Caco-2 (cell line): ENCODE measurements at regions not wholly inside any gene's neighbourhood (a gene's known extent, or its start where the extent isn't known, plus 50 kb on each side); places are given as distances from the start of the nearest gene placed in this dataset.

Experiments used
- BruUV-seq: library from RNA; stranded (reverse); fragments of 400-500 nt; replicated peaks from 2 replicates; lab custom pipeline; 2021; lab: Mats Ljungman, UMichigan
- CTCF ChIA-PET: fragments of 300-600 bp; sonication (Branson Sonifier 250); formaldehyde crosslinking; loops from one replicate; lab custom pipeline; 2022; ENCODE audit warnings: antibody characterized with exemption; lab: Charles Lee
- POLR2A ChIA-PET: fragments of 300-600 bp; sonication (Branson Sonifier 250); formaldehyde crosslinking; loops from one replicate; lab custom pipeline; 2022; ENCODE audit warnings: antibody characterized with exemption; lab: Charles Lee
- DNase-seq, 2 experiments: peaks; one replicate each; pipeline versions ENCODE4 v3.0.0 to v3.0.0-alpha.2; 2020 to 2022
- H3K27me3 ChIP-seq: replicated peaks from 2 replicates; pipeline ENCODE4 v1.6.0; 2011; ENCODE audit warnings: low read length; ENCODE audit not compliant: control insufficient read depth, insufficient read depth
- H3K36me3 ChIP-seq: 2 replicates; pipeline ENCODE4 v1.5.1; 2011; ENCODE audit warnings: low read length; ENCODE audit not compliant: control insufficient read depth, insufficient read depth
- H3K4me1 ChIP-seq: fragments of 250-450 bp; sonication (Bioruptor Pico); 2 replicates; pipeline ENCODE4 v1.5.1; 2020; ENCODE audit warnings: mild to moderate bottlenecking
- H3K4me3 ChIP-seq: 2 replicates; pipeline ENCODE4 v1.5.1; 2011; ENCODE audit warnings: low read depth, mild to moderate bottlenecking, control low read depth, low read length
- H3K9me3 ChIP-seq: fragments of 250-450 bp; sonication (Bioruptor Pico); 2 replicates; pipeline ENCODE4 v1.5.1; 2020; ENCODE audit warnings: mild to moderate bottlenecking, moderate library complexity
- H3K27ac Mint-ChIP-seq: one replicate; pipeline ENCODE4 v1.8.0; 2022; ENCODE audit warnings: mixed read lengths; ENCODE audit not compliant: unreplicated experiment
- H3K27me3 Mint-ChIP-seq: one replicate; pipeline ENCODE4 v1.8.0; 2022; ENCODE audit warnings: mixed read lengths; ENCODE audit not compliant: insufficient read depth, unreplicated experiment
- H3K36me3 Mint-ChIP-seq: one replicate; pipeline ENCODE4 v1.8.0; 2022; ENCODE audit warnings: mild to moderate bottlenecking, mixed read lengths; ENCODE audit not compliant: insufficient read depth, unreplicated experiment
- H3K4me1 Mint-ChIP-seq: one replicate; pipeline ENCODE4 v1.8.0; 2022; ENCODE audit warnings: low read depth, mixed read lengths; ENCODE audit not compliant: unreplicated experiment
- H3K4me3 Mint-ChIP-seq: one replicate; pipeline ENCODE4 v1.8.0; 2022; ENCODE audit warnings: mild to moderate bottlenecking, moderate library complexity, mixed read lengths; ENCODE audit not compliant: unreplicated experiment
- H3K9me3 Mint-ChIP-seq: one replicate; pipeline ENCODE4 v1.8.0; 2022; ENCODE audit warnings: mixed read lengths; ENCODE audit not compliant: unreplicated experiment
- CTCF ChIP-seq, 2 experiments: fragments of 200-600 bp in 1 of 2; IDR thresholded peaks; 1 replicate in 1 of 2; 2 replicates in 1 of 2; pipeline versions ENCODE4 v1.5.1 to v1.8.0; 2011 to 2022; ENCODE audit warnings: antibody characterized with exemption in 1 of 2, control low read depth in 1 of 2, inconsistent platforms in 1 of 2, low read depth in 1 of 2, low read length in 1 of 2, mild to moderate bottlenecking in 1 of 2, moderate library complexity in 1 of 2; ENCODE audit not compliant: insufficient read depth in 1 of 2, severe bottlenecking in 1 of 2, unreplicated experiment in 1 of 2
- intact Hi-C: fragments of 100-400 bp; cut with micrococcal nuclease; formaldehyde crosslinking; loops from one replicate; pipeline ENCODE4 v1.10.0; 2022; ENCODE audit not compliant: unreplicated experiment

GRCh38 chr13:50153876-50154275, 138.6 kb downstream of the KCNRG start:
- H3K4me1 ChIP-seq = no peaks in the 10 kb centered on the region
- no peak overlapping the region for H3K4me3 ChIP-seq
- Mint-ChIP-seq H3K9me3 (no peaks in the 10 kb centered on the region), H3K4me3 (no peak overlapping the region), H3K27ac (no peak overlapping the region), H3K4me1 (no peaks in the 10 kb centered on the region), H3K36me3 (no peaks in the 10 kb centered on the region), H3K27me3 (no peaks in the 10 kb centered on the region)
- no peaks in the 10 kb centered on the region for H3K9me3 ChIP-seq
- no peaks in the 10 kb centered on the region for H3K36me3 ChIP-seq
- BruUV-seq = no TSS peak
- ChIA-PET POLR2A (no interaction called here), CTCF (no interaction called here)
- TF ChIP-seq CTCF (IDR thresholded peaks at IDR 0.05; ENCODE audit: insufficient read depth in 1 of 2, low read depth in 1 of 2, low read length in 1 of 2, severe bottlenecking in 1 of 2, unreplicated experiment in 1 of 2) = no peak
- DNase-seq = no peak
- H3K27me3 ChIP-seq = no peaks in the 10 kb centered on the region
- intact Hi-C loops = no loop called here

GRCh38 chr13:50154697-50155096, 139.5 kb downstream of the KCNRG start:
- H3K9me3 ChIP-seq = no peaks in the 10 kb centered on the region
- ChIA-PET POLR2A (no interaction called here), CTCF (no interaction called here)
- H3K4me1 Mint-ChIP-seq = no peaks in the 10 kb centered on the region
- H3K9me3 Mint-ChIP-seq = no peaks in the 10 kb centered on the region
- no peak overlapping the region for H3K4me3 ChIP-seq
- H3K36me3 Mint-ChIP-seq = no peaks in the 10 kb centered on the region
- no peak overlapping the region for H3K4me3 Mint-ChIP-seq
- TF ChIP-seq CTCF (IDR thresholded peaks at IDR 0.05; ENCODE audit: insufficient read depth in 1 of 2, low read depth in 1 of 2, low read length in 1 of 2, severe bottlenecking in 1 of 2, unreplicated experiment in 1 of 2) = no peak
- no peaks in the 10 kb centered on the region for H3K27me3 Mint-ChIP-seq
- BruUV-seq = no TSS peak
- no peaks in the 10 kb centered on the region for H3K36me3 ChIP-seq
- H3K27me3 ChIP-seq = no peaks in the 10 kb centered on the region
- no peak for DNase-seq
- no peaks in the 10 kb centered on the region for H3K4me1 ChIP-seq
- no peak overlapping the region for H3K27ac Mint-ChIP-seq
- intact Hi-C loops = no loop called here

- no peak for TF ChIP-seq CTCF (IDR thresholded peaks at IDR 0.05; ENCODE audit: insufficient read depth in 1 of 2, low read depth in 1 of 2, low read length in 1 of 2, severe bottlenecking in 1 of 2, unreplicated experiment in 1 of 2)
- Mint-ChIP-seq H3K4me3 (no peak overlapping the region), H3K4me1 (peaks cover 11% of the 10 kb centered on the region), H3K9me3 (no peaks in the 10 kb centered on the region), H3K36me3 (no peaks in the 10 kb centered on the region), H3K27ac (no peak overlapping the region), H3K27me3 (no peaks in the 10 kb centered on the region)
- no peaks in the 10 kb centered on the region for H3K9me3 ChIP-seq
- no peaks in the 10 kb centered on the region for H3K27me3 ChIP-seq
- BruUV-seq = no TSS peak
- intact Hi-C loops = no loop called here
- H3K4me3 ChIP-seq = no peak overlapping the region
- POLR2A ChIA-PET = no interaction called here
- H3K4me1 ChIP-seq = peaks cover 5% of the 10 kb centered on the region; the same call in 1 of the 2 replicates
- DNase-seq = no peak
- CTCF ChIA-PET = no interaction called here
- no peaks in the 10 kb centered on the region for H3K36me3 ChIP-seq
These were observed 140.9 kb downstream of the KCNRG start for GRCh38 chr13:50156140-50156539.
